ENCODE measurements at regions not wholly inside any gene's neighbourhood (a gene's known extent, or its start where the extent isn't known, plus 50 kb on each side); places are given as distances from the start of the nearest gene placed in this dataset.

GRCh38 chr12:132385923-132386751 is 56.7 kb upstream of the GALNT9 start:
- no peak; the same call in 2 of the 3 replicates for ATAC-seq
- TF ChIP-seq ISL1 (CRISPR knock-in tag; IDR thresholded peaks at IDR 0.05) (no peak), TSHZ2 (CRISPR knock-in tag; IDR thresholded peaks at IDR 0.05) (no peak), ZNF565 (CRISPR knock-in tag; conservative IDR thresholded peaks at IDR 0.05; ENCODE audit: low read depth) (no peak), SNAI2 (CRISPR knock-in tag; IDR thresholded peaks at IDR 0.05) (no peak), OSR1 (CRISPR knock-in tag; IDR thresholded peaks at IDR 0.05) (no peak), TOX (CRISPR knock-in tag; IDR thresholded peaks at IDR 0.05; ENCODE audit: borderline replicate concordance) (no peak), ZFP3 (CRISPR knock-in tag; IDR thresholded peaks at IDR 0.05) (no peak), ZNF8 (CRISPR knock-in tag; IDR thresholded peaks at IDR 0.05) (no peak), GLIS3 (CRISPR knock-in tag; IDR thresholded peaks at IDR 0.05) (no peak), PPARA (CRISPR knock-in tag; IDR thresholded peaks at IDR 0.05; ENCODE audit: borderline replicate concordance) (no peak), RARB (CRISPR knock-in tag; IDR thresholded peaks at IDR 0.05) (no peak), ARNTL (CRISPR knock-in tag; IDR thresholded peaks at IDR 0.05; ENCODE audit: borderline replicate concordance, low read depth) (no peak), TCF4 (CRISPR knock-in tag; IDR thresholded peaks at IDR 0.05; ENCODE audit: borderline replicate concordance) (no peak), BACH2 (CRISPR knock-in tag; IDR thresholded peaks at IDR 0.05; ENCODE audit: borderline replicate concordance) (no peak)
- TF ChIP-seq, protein P1, sequence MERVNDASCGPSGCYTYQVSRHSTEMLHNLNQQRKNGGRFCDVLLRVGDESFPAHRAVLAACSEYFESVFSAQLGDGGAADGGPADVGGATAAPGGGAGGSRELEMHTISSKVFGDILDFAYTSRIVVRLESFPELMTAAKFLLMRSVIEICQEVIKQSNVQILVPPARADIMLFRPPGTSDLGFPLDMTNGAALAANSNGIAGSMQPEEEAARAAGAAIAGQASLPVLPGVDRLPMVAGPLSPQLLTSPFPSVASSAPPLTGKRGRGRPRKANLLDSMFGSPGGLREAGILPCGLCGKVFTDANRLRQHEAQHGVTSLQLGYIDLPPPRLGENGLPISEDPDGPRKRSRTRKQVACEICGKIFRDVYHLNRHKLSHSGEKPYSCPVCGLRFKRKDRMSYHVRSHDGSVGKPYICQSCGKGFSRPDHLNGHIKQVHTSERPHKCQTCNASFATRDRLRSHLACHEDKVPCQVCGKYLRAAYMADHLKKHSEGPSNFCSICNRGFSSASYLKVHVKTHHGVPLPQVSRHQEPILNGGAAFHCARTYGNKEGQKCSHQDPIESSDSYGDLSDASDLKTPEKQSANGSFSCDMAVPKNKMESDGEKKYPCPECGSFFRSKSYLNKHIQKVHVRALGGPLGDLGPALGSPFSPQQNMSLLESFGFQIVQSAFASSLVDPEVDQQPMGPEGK (CRISPR knock-in tag; IDR thresholded peaks at IDR 0.05; ENCODE audit: borderline replicate concordance) = no peak
- TF ChIP-seq, protein P2, sequence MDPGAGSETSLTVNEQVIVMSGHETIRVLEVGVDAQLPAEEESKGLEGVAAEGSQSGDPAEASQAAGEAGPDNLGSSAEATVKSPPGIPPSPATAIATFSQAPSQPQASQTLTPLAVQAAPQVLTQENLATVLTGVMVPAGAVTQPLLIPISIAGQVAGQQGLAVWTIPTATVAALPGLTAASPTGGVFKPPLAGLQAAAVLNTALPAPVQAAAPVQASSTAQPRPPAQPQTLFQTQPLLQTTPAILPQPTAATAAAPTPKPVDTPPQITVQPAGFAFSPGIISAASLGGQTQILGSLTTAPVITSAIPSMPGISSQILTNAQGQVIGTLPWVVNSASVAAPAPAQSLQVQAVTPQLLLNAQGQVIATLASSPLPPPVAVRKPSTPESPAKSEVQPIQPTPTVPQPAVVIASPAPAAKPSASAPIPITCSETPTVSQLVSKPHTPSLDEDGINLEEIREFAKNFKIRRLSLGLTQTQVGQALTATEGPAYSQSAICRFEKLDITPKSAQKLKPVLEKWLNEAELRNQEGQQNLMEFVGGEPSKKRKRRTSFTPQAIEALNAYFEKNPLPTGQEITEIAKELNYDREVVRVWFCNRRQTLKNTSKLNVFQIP (CRISPR knock-in tag; IDR thresholded peaks at IDR 0.05; ENCODE audit: borderline replicate concordance, low read depth) = no peak
- TF ChIP-seq, protein P3, sequence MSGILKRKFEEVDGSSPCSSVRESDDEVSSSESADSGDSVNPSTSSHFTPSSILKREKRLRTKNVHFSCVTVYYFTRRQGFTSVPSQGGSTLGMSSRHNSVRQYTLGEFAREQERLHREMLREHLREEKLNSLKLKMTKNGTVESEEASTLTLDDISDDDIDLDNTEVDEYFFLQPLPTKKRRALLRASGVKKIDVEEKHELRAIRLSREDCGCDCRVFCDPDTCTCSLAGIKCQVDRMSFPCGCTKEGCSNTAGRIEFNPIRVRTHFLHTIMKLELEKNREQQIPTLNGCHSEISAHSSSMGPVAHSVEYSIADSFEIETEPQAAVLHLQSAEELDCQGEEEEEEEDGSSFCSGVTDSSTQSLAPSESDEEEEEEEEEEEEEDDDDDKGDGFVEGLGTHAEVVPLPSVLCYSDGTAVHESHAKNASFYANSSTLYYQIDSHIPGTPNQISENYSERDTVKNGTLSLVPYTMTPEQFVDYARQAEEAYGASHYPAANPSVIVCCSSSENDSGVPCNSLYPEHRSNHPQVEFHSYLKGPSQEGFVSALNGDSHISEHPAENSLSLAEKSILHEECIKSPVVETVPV (CRISPR knock-in tag; IDR thresholded peaks at IDR 0.05) = no peak

- no peak for ATAC-seq
- TF ChIP-seq ARNTL (CRISPR knock-in tag; IDR thresholded peaks at IDR 0.05; ENCODE audit: borderline replicate concordance, low read depth) = no peak
- TF ChIP-seq, protein P3 (CRISPR knock-in tag; IDR thresholded peaks at IDR 0.05) = no peak
- no peak for TF ChIP-seq BACH2 (CRISPR knock-in tag; IDR thresholded peaks at IDR 0.05; ENCODE audit: borderline replicate concordance)
- no peak for TF ChIP-seq GLIS3 (CRISPR knock-in tag; IDR thresholded peaks at IDR 0.05)
These were observed 55.8 kb upstream of the GALNT9 start for GRCh38 chr12:132384916-132385774.

DNA sequence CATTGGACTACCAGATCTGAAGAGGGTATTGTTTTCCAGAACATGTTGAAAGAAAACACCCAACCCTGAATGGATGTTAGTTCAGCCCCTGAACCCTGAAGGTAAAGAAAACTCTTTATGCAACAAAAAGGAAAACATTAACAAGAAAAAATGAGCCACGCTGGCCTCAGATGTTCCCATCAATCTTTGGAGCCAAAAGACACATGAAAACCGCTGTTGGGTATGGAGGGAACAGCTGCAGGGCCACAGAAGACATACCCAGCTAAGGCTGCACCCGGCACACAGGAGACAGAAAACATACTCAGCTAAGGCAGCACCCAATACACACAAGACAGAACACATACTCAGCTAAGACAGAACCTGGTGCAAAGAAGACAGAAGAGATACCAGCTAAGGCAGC is 51.3 kb upstream of the GALNT9 start:
- ATAC-seq = no peak
- TF ChIP-seq SNAI2 (CRISPR knock-in tag; IDR thresholded peaks at IDR 0.05) = no peak

All from SK-N-SH treated with all-trans-retinoic acid at 6 μM for 48 hours (cell line).